ENCODE measurements at regions not wholly inside any gene's neighbourhood (a gene's known extent, or its start where the extent isn't known, plus 50 kb on each side); places are given as distances from the start of the nearest gene placed in this dataset.

DNA sequence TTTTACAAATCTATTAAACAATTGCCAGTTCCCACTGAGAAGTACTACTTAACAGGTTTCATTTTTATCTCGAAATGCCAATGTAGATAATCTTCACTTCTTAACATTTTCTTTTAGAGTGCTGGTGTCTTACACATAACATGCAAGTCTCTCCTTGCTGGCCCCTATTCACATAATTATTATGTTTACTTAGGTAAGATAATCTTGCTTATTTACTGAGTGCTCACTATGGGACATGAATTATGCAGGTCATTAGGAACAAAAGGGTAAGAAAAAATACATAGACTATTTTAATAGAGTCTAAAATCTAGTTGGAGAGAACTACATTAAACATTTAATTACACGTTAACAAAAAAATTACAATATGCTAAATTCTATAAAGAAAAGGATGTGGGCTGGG lies 328.4 kb downstream of the PRR16 start:
- H3K4me1 Mint-ChIP-seq (ENCODE audit: low read depth, unreplicated experiment) = no peaks in the 10 kb centered on the region
- no peaks in the 10 kb centered on the region for H3K9me3 Mint-ChIP-seq (ENCODE audit: unreplicated experiment)
- no peaks in the 10 kb centered on the region for H3K36me3 Mint-ChIP-seq (ENCODE audit: unreplicated experiment)
- no peak for DNase-seq
- H3K27me3 Mint-ChIP-seq (ENCODE audit: unreplicated experiment) = no peaks in the 10 kb centered on the region
- TF ChIP-seq, protein P1, sequence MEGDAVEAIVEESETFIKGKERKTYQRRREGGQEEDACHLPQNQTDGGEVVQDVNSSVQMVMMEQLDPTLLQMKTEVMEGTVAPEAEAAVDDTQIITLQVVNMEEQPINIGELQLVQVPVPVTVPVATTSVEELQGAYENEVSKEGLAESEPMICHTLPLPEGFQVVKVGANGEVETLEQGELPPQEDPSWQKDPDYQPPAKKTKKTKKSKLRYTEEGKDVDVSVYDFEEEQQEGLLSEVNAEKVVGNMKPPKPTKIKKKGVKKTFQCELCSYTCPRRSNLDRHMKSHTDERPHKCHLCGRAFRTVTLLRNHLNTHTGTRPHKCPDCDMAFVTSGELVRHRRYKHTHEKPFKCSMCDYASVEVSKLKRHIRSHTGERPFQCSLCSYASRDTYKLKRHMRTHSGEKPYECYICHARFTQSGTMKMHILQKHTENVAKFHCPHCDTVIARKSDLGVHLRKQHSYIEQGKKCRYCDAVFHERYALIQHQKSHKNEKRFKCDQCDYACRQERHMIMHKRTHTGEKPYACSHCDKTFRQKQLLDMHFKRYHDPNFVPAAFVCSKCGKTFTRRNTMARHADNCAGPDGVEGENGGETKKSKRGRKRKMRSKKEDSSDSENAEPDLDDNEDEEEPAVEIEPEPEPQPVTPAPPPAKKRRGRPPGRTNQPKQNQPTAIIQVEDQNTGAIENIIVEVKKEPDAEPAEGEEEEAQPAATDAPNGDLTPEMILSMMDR (IDR thresholded peaks at IDR 0.05; ENCODE audit: partially characterized antibody, unreplicated experiment) = no peak
- H3K4me3 Mint-ChIP-seq (ENCODE audit: unreplicated experiment) = no peak overlapping the region
- H3K27ac Mint-ChIP-seq (ENCODE audit: unreplicated experiment) = no peak overlapping the region

DNA sequence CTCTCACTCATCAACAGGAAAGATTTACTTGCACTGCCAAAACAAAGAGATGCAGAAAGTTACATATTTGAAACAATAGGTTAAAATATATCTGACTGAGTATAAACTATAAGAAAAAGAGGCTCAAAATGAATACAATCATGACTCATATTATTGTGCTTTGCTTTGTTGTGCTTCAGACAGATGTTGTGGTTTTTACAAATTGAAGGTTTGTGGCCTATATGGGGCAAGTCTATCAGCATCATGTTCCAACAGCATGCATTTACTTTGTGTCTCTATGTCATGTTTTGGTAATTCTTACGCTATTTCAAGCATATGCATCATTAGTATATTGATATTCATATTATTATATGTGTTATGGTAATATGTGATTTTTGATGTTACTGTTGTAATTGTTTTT lies 330.0 kb downstream of the PRR16 start:
- H3K27me3 Mint-ChIP-seq (ENCODE audit: unreplicated experiment) = no peaks in the 10 kb centered on the region
- TF ChIP-seq, protein P1 (IDR thresholded peaks at IDR 0.05; ENCODE audit: partially characterized antibody, unreplicated experiment) = no peak
- DNase-seq = no peak
- H3K9me3 Mint-ChIP-seq (ENCODE audit: unreplicated experiment) = no peaks in the 10 kb centered on the region
- H3K4me3 Mint-ChIP-seq (ENCODE audit: unreplicated experiment) = no peak overlapping the region
- no peaks in the 10 kb centered on the region for H3K4me1 Mint-ChIP-seq (ENCODE audit: low read depth, unreplicated experiment)
- H3K36me3 Mint-ChIP-seq (ENCODE audit: unreplicated experiment) = no peaks in the 10 kb centered on the region
- no peak overlapping the region for H3K27ac Mint-ChIP-seq (ENCODE audit: unreplicated experiment)

DNA sequence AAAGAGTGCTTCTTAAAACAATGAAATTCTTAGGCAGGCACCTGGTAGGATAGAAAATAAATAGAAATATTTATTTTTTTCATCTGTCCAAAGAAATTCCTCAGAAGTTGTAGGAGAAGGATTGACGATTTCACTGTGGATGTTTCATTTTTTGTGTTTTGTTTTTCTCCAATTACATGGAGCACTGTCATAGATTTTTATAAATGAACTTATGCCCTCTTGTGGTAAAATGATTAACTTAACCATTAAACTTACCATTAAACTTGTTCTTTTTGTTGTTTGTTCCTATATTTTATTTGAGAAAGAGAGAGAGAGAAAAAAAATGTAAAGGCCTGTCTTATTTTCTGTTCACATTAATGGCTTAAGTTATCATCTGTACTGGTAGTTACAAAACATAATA lies 339.2 kb downstream of the PRR16 start:
- TF ChIP-seq, protein P1 (IDR thresholded peaks at IDR 0.05; ENCODE audit: partially characterized antibody, unreplicated experiment) = no peak
- Mint-ChIP-seq H3K9me3 (ENCODE audit: unreplicated experiment) (no peaks in the 10 kb centered on the region), H3K27me3 (ENCODE audit: unreplicated experiment) (peaks cover 2% of the 10 kb centered on the region), H3K27ac (ENCODE audit: unreplicated experiment) (no peak overlapping the region), H3K4me3 (ENCODE audit: unreplicated experiment) (no peak overlapping the region), H3K36me3 (ENCODE audit: unreplicated experiment) (no peaks in the 10 kb centered on the region), H3K4me1 (ENCODE audit: low read depth, unreplicated experiment) (no peaks in the 10 kb centered on the region)
- no peak for DNase-seq

DNA sequence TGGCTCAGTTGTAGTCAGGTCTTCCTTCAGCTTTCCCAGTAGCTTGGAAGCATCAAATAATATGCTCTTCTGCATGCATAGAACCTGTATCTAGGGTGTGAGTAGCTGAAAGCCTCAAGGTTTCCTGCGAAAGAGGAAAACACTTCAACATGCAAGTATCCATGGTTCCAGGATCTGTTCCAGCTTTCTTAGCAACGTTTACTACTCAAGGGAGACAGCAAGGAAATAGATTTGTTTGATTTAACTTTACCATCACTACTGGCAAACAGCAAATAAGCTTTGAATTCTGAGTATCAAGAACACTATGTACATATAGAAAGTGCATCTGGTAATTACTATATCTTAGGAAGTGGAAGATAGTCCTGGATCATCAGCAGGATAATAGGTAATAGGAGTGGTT lies 341.0 kb downstream of the PRR16 start:
- H3K27me3 Mint-ChIP-seq (ENCODE audit: unreplicated experiment) = no peaks in the 10 kb centered on the region
- no peak for DNase-seq
- no peak overlapping the region for H3K4me3 Mint-ChIP-seq (ENCODE audit: unreplicated experiment)
- no peaks in the 10 kb centered on the region for H3K4me1 Mint-ChIP-seq (ENCODE audit: low read depth, unreplicated experiment)
- no peak overlapping the region for H3K27ac Mint-ChIP-seq (ENCODE audit: unreplicated experiment)
- no peaks in the 10 kb centered on the region for H3K9me3 Mint-ChIP-seq (ENCODE audit: unreplicated experiment)
- TF ChIP-seq, protein P1 (IDR thresholded peaks at IDR 0.05; ENCODE audit: partially characterized antibody, unreplicated experiment) = no peak
- no peaks in the 10 kb centered on the region for H3K36me3 Mint-ChIP-seq (ENCODE audit: unreplicated experiment)

DNA sequence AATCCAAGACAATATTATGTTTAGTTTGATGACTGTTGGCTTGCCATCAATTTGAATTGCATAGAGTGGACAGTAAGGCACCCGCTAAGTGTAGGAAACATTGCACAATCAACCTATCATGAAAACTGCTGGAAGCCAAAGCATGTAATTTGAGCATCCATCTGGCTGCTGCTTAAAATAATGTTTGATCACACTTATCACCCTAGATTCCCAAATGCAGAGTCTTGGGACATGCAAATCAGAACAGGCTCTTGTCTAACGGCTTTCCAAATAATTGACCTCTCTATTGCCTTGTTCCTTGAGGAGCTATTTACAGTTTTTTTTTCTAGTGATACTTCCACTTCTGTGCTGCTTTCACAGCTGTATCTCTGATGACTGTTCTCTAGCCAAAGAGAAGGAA lies 342.1 kb downstream of the PRR16 start:
- no peak overlapping the region for H3K27ac Mint-ChIP-seq (ENCODE audit: unreplicated experiment)
- no peak for DNase-seq
- TF ChIP-seq, protein P1 (IDR thresholded peaks at IDR 0.05; ENCODE audit: partially characterized antibody, unreplicated experiment) = no peak
- no peaks in the 10 kb centered on the region for H3K4me1 Mint-ChIP-seq (ENCODE audit: low read depth, unreplicated experiment)
- no peaks in the 10 kb centered on the region for H3K9me3 Mint-ChIP-seq (ENCODE audit: unreplicated experiment)
- no peaks in the 10 kb centered on the region for H3K36me3 Mint-ChIP-seq (ENCODE audit: unreplicated experiment)
- no peak overlapping the region for H3K4me3 Mint-ChIP-seq (ENCODE audit: unreplicated experiment)
- no peaks in the 10 kb centered on the region for H3K27me3 Mint-ChIP-seq (ENCODE audit: unreplicated experiment)

Measured in glutamatergic neuron (in vitro differentiated cells).